ENCODE measurements at regions not wholly inside any gene's neighbourhood (a gene's known extent, or its start where the extent isn't known, plus 50 kb on each side); places are given as distances from the start of the nearest gene placed in this dataset.

DNA sequence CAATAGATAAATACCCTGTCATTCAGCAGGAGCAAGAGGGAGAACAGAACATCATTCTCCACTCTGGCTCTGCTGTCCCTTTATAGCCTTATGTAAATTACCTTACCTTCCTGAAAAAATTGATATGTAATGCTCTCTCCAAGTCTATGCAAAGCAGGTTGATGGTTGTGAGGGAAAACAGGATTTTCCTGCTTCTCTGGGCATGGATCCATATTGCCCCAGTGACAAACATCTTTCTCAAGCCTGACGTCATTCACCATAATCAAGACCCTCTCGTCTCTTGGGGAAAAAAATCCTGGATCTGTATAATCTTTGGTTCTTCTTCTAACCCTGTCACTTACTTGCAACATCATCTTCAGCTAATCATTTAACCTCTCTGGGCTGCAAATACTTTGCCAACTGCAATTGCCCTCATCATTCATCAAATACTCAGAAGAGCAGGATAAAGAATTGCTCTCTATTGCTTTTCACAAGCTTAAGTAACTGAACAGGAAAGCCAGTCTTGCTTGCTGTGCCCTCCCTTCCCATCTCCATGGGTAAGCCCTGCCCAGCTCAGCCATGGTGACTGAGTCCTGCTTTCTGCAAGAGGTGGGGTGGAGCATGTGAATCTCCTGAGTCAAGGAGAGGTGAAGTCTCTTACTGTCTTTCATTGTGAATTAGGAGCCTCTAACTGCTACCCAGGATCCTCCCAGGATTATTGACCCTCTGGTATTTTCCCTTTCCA is 123.7 kb upstream of the KLF7 start:
- DNase-seq (ENCODE audit: low read depth): no peak

DNA sequence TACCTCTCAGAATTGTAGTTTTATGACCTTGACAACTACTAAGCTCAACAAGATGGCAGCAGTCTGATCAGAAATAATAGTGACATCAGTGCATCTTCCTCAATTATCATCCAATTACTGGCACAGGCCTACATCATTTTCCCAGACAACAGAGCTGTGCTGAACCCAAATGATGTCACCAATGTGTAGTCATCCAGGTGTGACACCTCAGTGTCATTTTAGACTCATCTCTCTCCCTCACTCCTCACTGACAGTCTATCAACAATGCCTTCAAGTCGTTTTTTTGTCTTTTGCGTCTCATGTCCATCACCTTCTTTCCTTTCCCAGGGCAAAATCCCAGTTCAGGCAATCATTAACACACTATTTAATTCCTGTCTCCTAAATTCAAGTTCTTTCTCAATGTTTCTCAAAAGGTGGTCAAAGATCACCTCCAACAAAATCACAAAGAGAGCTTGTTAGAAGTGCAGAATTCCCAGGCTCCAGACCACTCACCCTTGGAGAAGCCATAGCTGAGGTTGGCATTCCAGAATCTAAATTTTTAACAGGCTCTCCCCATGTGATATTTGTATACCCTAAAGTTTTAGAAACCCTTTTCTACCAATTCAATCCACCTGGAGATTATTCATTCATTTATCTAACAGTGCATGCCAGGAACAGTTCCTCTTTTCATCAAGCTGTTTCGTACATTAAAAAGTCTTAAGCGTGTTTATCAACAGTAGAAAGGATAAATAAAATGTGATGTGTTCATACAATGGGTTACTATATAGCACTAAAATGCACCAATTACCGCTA is 125.3 kb upstream of the KLF7 start:
- no peak for DNase-seq (ENCODE audit: low read depth)

DNA sequence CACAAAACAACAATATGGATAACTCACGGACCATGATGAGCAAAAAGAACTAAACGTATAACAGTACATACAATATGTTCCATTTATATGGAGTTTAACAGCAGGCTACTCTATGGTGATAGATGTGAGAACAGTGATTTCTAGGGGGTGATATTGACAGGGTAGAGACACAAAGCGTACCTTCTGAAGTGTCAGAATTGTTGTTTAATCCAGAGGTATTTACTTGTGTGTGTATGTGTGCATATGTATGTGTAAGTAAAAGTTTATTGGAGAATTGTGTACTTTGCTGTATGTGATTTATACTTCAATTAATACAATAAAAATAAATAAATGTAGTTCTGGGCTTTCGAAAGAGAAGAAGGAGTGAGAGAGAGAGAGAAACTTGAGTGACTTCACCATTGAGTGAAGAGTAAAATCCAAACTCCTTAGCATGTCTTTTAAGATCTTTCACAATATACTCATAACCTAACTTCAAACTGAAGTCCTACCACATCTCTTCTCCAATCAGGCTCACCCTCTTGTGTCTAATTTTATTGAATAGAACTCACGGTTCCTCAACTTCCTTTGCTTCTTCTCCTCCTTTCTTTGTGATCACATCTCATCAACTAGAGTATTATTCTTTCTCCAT is 126.0 kb upstream of the KLF7 start:
- DNase-seq (ENCODE audit: low read depth): no peak

DNA sequence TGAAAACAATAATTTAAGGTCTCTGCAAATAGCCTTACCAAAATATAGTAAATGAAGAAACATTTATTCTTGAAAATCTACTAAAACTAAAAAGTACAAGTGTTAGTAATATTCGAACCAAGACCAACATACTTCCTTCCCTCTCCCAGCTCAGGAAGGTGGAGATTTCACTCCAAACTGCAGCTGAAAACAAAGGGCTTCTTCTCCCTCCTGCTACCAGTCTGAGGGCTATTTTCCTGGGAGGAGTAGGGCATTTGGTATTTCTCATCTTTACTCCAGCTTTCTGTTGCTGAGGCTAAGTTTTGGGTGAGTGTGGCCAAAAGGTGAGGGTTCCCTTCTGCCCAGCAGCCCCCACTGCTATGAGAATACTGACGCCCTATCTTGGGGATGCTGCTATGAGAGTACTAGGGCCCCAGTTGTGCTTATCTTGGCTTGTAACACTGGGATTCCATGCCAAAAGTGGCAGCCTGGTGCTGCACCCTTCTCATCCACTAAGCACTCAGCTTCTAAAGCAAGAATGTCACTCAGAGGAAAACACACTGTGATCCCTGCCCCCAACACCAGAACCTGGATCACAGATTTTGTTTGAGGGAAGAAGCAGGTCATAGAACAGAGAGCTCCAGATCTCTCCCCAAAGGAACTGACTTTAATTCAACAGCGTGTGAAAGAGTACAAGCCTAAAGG is 130.7 kb upstream of the KLF7 start:
- no peak for DNase-seq (ENCODE audit: low read depth)

DNA sequence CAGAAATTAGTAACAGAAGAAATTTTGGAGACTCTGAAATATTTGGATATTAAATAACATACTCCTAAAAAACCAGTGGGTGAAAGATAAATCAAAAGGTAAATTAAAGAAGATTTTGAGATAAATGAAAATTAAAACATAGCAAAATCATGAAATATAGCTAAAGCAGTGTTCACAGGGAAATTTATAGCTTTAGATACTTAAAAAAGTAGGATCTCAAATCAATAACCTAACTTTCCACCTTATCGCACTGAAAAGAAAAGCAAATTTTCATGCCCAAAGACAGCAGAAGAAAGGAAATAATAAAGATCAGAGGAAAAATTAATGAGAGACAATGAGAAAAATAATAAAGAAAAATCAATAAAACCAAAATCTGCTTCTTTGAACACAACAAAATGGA is 135.1 kb upstream of the KLF7 start:
- DNase-seq (ENCODE audit: low read depth): no peak

DNA sequence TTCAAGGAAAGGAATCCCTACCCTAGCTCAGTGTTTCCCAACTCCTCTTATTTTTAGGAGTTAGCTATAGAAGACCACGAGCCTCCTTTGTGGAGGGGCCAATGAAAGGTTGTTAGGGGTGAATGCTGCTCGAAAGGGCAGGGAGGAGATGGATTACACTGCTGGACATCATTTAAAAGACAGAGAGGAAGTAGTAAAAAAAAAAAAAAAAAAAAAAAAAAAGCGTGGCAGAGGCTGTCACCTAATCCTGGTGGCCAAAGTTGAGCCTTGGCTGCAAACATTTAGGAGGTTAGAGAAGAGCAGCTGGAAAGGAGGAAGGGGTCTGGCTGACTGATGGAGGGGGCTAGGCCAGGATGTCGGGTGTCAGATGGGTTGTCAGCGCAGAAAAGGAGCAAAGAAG is 139.0 kb upstream of the KLF7 start:
- DNase-seq (ENCODE audit: low read depth): no peak

DNA sequence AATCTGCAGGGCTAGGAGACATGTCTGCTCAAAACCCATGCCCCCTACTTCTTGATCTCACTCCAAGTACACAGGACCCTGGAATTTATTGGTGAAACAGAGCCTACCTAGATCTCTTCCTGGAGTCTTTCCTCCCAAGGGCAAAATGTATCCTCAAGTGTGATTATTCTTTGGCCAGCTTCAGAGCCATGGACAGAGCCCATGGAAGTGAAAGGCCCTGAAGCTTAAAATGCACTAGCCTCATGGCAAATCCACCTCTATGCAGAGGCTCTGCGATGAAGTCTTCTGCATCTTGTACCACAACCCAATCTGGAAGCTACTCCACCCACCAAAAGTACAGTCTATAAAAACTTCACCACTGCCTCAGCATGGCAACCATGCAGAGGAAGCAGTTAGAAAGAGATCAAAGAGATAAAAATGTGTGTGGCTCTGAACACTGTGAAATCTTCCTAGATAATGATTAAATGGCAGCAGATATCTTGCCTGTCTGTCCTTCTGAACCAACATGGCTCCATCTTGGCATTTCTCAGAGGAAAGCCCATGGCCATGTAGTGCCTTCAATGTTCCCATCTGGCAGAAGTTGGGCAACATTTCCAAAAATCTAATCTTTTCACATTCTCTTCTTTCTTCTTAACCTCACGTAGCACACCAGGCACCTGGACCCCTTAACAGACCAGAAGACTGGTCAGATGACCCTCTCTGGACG is 142.9 kb upstream of the KLF7 start:
- no peak for DNase-seq (ENCODE audit: low read depth)

DNA sequence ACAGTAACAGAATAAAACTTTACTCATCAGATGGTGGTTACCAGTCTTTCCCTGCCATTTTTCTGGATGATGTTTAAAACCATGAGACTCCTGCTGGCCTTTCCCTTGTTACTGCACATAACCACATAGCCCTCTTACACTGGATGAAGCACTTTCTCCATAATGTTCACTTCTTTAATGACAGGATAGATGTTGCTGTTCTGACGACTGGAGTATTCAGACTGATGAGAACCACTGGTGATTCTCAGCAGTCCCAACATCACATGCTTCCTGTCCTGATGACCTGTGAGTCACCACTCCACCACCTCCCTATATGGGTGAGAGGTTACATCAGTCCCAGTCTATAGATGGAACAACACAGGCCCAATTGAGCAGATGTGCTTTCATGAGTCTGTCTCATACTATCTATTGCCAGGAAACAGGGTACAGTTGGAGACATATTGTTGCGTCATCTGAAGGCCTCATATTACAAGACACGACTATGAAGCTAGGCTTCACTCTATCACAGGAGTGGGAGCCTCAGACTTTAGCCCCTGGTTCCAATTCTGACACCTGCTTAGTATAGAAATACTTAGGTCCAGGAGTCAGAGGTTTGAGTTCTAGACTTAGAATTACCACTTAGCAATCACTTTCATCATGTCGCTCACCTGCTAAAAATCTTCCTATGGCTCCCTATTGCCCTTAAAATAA is 145.7 kb upstream of the KLF7 start:
- no peak for DNase-seq (ENCODE audit: low read depth)

DNA sequence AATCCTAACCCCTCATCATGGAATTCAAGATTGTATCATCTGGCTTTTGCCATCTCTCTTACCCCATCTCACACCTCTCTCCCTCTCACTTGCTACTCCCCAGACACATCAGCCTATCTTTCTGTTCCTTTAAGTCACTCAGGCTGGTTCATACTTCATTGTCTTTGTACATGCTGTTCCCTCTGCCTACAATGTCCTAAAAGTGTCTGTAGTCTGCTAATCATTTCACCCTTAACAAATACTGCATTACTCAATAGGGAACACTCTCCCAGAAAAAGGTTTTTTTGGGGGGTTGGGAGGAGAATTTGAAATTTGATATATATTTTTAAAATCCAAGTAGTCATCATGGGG is 146.2 kb upstream of the KLF7 start:
- no peak for DNase-seq (ENCODE audit: low read depth)

DNA sequence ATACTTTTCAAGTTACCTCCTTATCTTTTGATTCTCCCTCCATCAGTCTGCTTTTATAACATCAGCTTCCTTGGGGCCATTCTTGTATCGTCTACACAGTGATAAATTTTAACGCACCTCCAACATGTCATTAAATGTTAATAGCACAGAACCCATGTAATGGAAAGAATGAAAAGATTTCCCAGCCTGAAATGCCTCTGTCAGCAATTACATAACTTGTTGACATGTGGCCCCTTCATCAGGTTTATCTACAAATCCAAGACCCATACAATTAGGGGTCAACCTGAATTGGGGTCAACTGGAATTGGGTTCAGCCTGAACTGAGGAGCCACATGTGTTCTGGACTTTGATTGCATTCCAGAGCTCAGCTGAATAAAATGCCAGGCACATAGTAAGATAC is 148.2 kb upstream of the KLF7 start:
- no peak for DNase-seq (ENCODE audit: low read depth)

DNA sequence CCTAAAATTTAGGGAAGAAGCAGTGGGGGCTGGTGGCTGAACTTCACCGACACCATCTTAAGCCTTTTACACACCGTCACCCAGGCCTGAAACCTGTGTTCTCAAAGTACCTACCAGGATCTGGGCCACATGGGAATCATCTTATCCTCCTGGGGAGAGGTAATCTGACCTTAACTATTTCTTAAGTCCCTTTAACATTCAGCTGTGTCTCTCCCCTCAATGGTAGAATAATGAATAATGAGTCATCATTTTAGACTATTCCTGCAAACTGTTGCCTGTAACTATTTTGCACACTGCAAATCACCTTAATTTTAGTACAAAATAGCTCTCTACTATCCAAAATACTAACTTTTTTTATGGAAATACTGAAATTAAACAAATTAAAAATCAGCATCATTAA is 149.4 kb upstream of the KLF7 start:
- DNase-seq (ENCODE audit: low read depth): no peak

DNA sequence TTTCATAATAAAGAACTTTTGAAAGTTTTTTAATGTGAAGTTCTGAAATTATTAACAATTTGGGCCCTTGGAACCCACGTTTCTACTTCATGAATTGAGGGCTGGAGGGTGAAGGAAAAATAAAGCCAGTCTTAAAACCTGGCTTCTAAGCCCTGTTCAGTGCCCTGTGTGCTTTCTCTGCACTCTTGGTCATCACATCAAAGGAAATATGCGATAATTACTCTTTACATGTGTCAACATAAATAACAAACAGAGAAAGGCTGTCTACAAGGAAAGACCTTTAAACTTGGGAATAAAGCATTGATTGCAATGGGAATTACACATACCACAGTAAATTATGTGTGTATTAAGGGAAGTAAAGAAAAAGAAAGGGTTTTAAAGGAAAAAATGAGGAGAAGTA is 150.7 kb upstream of the KLF7 start:
- no peak for DNase-seq (ENCODE audit: low read depth)

DNA sequence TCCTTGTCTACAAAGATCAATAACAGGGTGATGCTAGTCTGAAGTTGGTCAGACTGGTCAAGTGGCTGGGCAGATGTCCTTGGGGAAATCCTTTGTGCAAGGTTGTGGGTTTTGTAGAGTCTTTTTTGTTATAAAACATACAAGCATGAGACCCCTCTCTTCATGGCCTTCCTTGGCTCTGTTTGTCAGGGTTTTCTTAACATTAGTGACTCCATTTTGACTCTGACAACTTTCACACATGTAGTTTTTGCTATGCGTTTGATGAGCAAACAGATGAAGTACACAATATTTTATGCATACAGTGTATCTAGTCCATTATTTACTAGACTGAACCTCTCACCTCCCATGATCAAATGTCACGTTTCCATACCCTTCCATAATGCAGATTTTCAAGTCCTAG is 151.2 kb upstream of the KLF7 start:
- DNase-seq (ENCODE audit: low read depth): no peak

DNA sequence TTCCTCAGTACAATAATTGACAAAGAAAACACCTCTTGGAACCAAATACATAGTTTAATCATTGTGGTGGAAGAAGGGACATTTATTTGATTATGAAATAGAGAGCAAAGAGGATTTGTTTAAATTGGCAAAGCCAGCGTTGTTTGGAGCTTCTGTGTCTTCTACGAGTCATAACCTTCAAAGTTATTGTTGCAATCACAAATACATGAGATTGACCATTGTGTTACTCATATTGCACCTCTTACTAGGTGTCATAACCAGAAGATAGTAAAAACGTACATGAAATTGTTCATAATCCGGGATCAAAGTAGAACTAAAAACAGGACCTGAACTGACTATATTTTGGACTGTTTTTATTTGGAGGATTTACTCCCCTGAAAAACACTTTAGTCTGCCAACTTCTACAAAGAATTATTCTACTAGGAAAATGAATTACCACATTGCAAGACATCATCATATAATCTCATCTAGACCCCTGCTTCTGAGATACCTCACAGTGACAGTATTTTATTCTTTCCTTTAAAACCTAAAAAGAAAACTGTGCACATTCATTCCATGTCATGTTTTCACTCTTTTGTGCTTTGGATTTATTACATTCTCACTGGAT is 151.7 kb upstream of the KLF7 start:
- DNase-seq (ENCODE audit: low read depth): no peak

DNA sequence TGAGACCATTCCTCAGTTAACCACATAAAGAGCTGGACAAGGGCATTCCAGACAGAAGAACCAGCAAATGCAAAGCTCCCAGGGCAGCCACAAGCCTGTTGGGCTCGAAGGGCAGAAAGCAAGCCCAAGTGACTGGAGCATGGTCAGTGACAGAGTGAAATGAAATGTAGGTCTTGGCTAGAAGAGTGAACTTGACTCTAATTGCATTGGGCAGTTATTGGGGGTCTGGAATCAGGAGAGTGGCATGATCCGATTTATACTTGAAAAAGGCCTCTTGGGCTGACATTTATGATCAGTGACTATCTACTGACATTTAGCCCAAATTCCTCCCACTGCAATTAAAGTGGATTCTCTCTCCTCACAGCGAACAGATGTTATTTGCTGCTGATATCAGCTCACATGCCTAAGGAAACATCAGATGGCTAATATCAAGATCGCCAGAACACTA is 152.5 kb upstream of the KLF7 start:
- no peak for DNase-seq (ENCODE audit: low read depth)

DNA sequence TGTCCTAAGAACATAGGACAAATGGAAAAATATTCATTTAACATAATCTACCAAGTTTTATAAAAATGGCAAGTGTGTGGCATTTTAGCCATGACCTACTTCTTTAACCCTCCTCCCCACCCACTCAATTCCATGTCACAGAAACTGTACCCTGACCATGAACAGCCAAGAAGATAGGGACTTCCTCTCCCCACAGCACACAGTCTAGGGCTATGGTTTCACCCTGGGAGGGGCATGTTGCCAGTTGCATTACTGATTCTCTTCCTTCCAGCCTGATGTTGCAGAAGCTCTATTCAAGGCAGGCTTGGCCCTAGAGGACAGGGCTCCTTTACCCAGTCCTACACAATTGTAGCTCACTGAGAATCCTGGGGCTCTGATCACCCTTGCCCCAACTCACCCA is 153.6 kb upstream of the KLF7 start:
- DNase-seq (ENCODE audit: low read depth): no peak

DNA sequence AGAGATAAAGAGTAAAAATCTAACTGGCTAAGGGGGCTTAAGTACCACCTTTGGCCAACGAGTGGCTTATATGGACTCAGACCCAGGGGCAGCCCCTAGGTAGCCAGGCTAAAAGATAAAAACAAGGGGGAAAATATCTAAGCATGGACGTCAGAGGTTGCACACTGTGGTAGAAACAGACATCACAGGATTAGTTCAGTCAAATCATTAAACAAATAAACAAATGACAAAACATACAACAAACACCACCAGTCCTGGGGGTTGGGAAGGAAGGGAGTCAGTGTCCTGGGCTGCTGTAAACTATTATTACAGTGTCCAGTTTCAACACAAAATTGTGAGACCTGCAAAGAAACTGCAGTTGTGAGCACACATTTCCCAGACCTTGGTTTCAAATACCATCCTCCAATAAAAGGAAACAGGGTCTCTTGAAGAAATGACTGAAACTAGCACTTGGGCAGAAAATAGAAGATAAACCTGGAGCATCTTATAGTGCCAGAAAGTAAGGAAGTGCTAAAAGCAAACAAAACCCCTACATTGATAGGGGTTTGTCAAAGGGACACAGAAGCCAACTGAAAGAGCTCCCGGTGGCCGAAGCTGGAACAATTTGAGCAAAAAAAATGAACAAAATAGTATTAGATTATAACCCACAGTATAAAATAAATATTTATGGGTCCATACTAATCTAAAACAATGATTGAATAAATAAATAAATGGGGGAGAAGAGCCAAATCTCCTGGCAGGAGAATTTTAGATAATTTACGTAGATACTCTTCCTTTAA is 154.8 kb upstream of the KLF7 start:
- no peak for DNase-seq (ENCODE audit: low read depth)

DNA sequence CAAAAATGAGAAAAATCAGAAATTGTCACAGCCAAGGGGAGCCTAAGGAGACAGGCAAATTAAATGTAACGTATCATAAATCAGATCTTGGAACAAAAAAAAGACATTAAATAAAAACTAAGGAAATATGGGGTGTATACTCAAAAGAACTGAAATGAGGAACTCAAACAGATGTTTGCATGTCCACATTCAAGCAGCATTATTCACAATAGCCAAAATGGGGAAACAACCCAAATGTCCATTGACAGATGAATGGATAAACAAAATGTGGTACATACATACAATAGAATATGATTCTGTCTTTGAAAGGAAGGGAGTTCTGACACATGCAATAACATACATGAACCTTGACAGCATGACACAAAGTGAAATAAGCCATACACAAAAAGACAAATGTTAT is 155.8 kb upstream of the KLF7 start:
- DNase-seq (ENCODE audit: low read depth): no peak

DNA sequence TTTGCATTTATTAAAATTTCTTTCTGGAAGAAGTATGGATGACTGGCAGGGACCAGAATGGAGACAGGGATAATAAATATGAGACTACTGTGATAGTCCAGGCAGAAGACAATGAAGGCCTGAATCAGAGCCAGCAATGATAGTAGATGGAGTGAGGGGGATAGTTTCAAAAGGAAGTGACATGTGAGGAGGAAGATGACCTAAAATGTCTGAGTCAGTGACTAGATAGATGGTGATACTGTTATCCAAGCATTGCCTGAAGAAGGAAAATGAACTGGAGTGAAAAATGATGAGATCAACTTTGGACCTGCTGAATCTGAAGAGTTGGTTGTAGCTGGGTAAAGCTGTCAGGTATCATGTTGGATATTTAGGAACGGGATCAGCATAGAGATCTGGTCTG is 158.3 kb upstream of the KLF7 start:
- DNase-seq (ENCODE audit: low read depth): no peak

DNA sequence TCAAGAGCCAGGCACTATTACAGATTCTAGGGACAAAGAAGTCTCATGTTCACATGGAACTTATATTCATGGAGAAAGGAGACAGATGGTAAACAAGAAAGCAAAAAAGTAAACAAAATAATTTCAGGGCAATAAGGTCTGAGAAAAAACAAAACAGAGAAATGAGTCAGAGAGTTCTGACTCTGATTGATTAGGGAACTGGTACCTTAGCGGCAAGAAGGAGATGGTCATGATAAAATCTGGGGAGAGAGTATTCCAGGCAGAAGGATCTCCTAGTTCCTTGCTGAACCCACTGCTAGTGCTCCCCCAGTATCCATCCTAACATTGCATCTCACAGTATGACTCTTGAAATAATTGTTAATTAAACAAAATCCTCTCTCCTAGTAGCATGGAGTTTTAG is 161.8 kb upstream of the KLF7 start:
- DNase-seq (ENCODE audit: low read depth): no peak

Data from activated T-helper 1 cell treated with Interleukin-2 at 50 U/mL for 16 hours (primary cell).